CD4-positive, alpha-beta T cell treated with Interleukin-10 for 1 hour (primary cell): ENCODE measurements at regions not wholly inside any gene's neighbourhood (a gene's known extent, or its start where the extent isn't known, plus 50 kb on each side); places are given as distances from the start of the nearest gene placed in this dataset.
"Not testable (repeated sequence)": the region's sequence is repeated elsewhere in the genome, so short reads cannot be mapped to it uniquely, and the experiment has no call there.

Experiments used
- DNase-seq: peaks from one replicate; pipeline ENCODE4 v3.0.0-alpha.2; 2020

DNA sequence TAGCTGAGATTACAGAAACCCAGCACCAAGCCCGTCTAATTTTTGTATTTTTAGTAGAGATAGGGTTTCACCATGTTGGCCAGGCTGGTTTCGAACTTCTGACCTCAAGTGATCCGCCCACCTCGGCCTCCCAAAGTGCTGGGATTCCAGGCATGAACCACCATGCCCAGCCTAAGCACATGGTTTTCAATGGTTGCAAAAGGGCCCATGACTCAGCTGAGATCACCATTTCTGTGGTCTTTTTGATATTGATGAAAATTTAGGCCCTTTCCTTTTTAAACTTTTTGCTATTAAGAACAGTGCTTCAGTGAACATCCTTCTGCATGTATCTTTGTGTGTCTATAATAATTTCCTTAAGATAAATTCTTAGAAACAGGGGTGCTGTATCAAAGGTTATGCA lies 74.2 kb upstream of the CTBP2 start:
- not testable (repeated sequence) for DNase-seq

DNA sequence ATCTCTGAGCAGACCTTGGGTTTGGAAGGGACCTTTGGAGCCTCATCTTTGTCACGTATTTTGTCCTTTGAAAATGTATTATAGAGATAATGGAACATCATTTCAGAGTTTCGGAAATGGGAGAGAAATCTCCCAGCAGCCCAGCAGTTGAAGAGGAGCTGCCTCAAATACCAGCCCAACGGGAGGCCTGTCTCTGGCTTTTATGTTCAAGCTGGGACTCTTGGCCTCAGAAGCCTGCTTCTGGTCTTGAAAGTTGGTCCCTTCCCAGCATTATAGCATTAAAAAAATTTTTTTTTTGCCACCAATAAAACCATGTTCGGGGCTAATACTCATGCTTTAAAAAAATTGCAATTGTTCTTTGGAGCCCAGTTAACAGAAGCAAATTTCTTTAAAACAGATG lies 73.4 kb upstream of the CTBP2 start:
- DNase-seq = no peak

DNA sequence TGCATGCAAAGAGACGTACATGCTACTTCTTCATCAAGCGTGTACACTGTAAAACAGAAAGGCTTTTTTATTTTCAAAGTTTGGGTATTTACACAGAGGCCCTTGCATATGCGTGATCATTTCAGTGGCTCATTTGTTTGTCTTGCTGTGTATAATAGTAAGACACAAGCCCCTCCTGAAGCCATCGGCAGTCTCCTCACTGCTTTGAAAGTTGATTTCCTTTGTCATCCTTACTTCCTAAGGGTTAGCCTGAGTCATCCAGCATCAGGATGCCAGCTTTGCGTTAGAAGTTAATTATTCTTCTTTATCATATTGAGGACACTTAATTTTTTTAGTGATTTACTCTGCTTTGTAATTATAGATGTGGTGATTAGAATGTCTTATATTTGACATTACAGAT lies 72.5 kb upstream of the CTBP2 start:
- DNase-seq = no peak

DNA sequence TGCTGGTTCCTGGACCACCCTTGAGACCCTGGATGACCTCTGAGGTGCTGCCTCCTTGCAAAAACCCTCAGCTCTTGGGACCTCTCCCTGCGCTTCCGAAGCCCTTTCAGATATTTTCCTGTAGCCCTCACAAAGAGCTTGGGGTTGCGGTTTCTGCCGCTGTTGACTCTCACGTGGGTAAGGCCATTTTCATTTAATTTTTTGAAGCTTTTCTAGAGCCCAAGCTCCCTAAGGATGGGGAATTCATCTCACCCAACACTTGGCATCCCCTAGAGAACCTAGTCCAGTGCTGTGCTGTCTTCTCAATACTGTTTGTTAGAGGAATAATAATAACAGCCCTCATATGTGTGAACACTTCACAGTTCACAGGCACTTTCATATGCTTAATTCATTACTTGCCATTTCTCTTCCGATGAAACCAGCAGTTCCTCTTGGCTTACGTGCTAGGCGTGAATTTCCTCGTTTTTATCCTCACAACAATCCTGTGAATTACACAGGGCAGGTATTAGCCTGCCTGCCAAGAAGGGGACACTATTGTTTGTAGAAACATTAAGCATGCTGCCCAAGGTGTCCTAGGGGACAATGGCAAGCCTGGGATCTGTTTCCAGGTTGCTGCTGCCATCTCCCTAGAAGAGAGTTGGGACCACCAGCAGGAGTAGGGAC lies 71.6 kb upstream of the CTBP2 start:
- no peak for DNase-seq

DNA sequence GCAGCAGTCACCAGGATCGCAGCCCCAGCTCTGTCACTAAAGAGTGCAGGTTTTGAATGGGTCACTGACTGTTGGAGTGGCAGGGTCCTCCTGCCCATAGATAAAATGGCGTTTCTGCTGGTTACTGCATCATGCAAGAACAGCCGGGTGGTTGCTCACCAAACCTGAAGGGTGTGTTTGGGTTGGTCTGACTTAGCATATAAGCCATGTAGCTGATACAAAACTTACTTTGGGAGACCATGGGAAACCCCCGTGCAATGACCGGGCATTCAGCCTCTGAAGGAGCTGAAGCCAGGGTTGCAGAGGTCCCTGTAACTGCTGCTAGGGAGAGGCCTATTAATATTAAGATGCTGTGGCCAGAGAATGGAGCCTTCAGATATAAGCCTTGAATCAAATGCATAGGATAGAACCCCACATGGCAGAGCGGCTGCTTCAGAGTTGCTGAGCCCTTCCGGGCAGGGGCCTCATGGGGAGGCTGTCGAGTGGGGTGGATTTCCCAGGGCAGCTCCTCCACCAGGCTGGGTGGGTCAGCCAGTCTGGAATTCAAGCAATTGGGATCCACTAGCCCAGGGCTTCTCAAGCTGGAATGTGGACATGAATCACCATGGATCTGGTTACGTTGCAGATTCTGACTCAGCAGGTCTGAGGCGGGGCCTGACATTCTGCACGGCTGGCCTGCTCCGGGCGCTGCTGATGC lies 70.9 kb upstream of the CTBP2 start:
- DNase-seq = no peak

DNA sequence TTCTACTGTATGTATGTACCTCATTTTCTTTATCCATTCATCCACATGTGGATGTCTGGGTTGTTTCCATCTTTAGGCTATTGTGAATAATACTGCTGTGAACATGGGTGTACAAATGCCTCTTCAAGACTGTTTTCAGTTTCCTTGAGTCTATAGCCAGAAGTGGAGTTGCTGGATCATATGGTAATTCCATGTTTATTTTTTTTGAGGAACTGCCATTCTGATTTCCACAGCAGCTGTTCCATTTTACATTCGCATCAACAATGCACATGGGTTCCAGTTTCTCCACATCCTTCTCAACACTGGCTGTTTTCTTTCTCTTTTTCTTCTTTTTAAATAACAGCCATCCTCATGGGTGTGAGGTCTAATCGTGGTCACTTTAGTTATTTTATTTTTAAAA lies 69.9 kb upstream of the CTBP2 start:
- DNase-seq = no peak

DNA sequence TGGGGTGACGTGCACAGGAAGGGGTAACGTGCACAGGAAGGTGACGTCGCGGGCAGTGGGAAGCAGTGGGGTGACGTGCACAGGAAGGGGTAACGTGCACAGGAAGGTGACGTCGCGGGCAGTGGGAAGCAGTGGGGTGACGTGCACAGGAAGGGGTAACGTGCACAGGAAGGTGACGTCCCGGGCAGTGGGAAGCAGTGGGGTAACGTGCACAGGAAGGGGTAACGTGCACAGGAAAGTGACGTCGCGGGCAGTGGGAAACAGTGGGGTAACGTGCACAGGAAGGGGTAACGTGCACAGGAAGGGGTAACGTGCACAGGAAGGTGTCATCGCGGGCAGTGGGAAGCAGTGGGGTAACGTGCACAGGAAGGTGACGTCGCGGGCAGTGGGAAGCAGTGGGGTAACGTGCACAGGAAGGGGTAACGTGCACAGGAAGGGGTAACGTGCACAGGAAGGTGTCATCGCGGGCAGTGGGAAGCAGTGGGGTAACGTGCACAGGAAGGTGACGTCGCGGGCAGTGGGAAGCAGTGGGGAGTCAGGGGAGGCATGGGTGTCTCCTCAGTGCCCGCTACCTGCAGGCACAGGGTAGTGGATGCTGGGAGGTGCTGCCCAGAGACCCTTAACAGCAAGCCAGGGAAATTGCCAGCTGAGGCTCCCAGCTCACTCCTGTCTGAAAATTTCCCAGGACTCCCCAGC lies 68.0 kb upstream of the CTBP2 start:
- not testable (repeated sequence) for DNase-seq

DNA sequence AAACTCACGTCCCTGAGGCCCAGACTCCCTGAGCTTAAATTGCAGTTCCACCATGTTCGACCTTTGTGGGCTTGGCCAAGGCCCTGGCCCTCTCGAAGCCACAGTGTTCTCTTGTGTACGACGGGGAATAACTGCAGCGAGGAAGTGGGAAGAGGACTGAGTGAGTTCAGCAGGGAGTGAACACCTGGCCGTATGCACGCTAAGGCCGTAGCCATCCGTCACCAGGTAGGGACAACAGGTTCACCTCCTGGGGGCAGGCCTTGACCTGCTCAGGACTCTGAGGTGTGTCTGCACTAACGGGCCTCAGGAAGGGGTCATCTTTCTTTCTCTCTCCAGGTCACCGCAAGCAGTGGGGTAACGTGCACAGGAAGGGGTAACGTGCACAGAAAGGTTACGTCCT lies 67.2 kb upstream of the CTBP2 start:
- DNase-seq = no peak

DNA sequence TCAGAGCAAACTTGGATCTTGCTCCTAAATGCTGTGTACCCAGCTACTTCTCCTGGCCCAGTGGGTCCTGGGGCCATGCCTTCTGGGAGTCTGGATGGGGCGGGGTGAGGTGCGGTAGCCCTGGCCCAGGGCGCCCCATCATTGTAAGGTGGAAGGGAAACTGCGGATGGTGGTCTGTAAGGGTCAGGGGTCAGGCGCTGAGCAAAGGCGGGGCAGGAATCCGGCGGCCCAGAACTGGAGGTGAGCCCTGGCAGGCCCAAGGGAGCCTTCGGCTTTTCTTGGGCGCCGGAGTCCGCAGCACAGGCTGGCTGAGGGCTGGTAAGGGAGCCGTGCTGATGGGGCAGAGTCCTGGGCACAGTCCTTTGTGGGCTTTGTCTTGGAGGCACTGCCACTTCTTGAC lies 66.5 kb upstream of the CTBP2 start:
- DNase-seq = no peak

DNA sequence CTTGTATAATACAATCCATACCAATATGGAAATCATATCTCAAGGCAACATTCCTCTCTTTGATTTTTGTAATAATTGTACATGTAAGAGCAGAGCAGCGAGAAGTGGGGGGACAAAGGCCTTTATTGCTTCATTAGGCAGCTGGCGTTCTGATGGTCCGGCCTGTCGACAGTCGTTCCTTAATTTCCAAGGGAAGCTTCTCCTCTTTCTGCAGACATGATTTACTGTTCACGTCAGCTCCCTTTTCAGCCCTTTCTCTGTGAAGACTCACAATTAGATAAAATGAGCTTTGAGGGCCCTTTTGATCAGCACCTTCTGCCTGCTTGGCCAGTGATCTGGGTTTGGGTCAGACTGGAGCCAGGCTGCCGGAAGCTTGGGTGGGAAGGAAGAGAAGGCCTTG lies 65.6 kb upstream of the CTBP2 start:
- DNase-seq = no peak

DNA sequence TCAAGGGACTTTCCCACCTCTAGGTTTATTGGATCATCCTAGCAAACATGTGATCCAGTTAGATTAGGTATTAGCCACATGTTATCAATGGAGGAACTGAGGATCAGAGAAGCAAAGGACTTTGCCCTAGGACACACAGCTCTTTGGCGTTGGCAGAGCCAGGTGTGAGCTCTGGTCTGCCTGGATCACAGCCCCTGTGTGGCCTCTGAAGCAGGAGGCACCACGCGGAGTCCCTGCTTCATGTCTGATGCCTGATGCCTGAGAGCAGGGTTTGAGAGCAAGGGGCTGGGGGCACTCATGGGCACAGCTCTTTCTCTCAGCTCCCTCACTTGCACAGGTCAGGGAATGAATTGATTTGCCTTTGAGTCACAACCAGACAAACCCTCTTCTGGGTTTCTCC lies 64.7 kb upstream of the CTBP2 start:
- DNase-seq = no peak

DNA sequence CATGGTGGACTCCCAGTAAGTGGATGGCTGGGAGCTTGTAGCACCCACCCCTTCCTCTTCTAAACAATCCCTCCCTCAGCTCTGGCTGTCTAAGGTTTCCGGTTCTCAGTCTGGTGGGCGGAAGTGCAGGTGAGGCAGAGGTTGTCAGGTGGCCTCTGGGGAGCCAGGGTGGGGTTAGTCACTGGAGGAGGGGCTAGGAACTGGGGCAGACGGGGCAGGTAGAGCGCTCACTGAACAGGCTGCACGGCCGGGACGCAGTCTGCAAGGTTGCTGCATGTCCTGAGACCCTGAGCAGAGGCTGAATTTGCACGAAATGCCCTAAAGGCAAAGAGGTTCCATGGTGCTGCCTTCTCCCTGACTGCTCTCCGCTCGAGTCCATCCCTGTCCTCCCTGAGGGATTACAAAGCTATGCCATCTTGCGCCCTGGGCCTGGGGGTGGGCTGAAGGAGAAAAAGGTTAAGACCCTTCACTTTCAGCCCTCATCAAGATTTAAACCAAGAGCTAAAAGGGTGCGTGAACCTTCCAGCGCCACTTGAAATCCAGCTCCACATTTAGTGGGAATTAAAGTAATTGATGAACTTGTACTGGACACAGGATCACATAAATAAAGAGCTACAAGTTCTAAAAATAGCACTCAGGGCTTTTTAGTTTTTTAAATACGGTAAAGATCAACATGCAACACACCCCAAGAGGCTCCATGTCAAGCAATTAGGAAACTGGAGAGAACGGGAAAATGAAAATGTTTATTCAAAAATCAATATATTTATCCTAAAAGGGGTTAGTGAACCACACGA lies 62.3 kb upstream of the CTBP2 start:
- no peak for DNase-seq

DNA sequence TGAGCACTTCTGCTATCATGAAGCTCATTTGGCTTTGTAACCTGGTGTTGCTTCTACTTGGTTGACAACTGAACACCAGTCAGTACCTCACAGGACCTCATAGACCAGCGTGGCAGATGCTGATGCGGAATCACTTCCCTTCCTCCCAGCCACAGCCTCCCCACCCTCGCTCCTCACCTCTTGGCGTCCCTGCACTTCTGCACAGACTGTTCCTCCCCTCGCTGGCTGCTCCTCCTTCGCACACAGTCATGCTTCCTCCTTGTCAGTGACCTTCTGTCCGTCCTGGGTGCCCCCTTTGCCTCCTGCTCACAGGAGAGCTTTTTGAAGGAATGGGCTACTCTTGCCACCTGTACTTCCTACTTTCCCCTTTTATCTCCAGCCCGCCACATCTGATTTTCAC lies 61.4 kb upstream of the CTBP2 start:
- no peak for DNase-seq

DNA sequence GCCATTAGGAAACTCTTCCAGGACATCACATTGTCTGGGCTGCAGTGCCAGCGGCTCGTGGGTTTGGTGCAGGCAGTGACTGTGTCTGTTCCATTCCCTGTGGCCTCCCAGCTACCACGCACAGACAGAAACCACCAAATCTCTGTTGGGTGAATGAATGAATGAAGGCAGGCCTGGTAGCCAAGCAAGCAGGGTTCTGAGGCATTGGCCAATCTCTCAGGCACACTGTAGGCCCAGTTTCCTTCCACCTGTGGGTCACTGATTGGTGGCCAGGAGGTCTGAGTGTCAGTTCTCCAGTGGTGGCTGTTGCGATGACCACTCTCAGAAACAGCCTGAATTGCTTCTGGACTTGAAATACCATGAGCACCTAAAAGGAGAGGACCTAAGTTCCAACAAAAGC lies 59.4 kb upstream of the CTBP2 start:
- no peak for DNase-seq

DNA sequence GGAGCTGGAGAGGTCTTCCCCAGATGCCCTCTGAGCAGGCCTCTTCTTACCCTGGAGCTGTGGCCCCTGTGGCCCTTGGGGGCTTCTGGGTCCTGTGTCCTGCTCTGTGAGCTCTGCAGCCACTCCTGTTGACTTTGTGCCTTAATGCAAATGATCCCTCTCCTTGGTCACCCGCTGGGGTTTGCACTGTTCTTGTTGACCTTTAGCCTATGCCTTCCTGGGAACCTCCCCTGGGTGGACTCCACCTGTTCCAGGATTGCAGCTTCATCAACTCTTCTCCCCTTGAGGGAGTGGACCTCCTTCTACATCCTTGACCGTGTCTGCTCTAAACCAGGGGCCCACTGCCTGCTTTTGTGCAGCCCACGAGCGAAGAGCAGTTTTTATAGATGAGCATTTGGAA lies 58.6 kb upstream of the CTBP2 start:
- no peak for DNase-seq

DNA sequence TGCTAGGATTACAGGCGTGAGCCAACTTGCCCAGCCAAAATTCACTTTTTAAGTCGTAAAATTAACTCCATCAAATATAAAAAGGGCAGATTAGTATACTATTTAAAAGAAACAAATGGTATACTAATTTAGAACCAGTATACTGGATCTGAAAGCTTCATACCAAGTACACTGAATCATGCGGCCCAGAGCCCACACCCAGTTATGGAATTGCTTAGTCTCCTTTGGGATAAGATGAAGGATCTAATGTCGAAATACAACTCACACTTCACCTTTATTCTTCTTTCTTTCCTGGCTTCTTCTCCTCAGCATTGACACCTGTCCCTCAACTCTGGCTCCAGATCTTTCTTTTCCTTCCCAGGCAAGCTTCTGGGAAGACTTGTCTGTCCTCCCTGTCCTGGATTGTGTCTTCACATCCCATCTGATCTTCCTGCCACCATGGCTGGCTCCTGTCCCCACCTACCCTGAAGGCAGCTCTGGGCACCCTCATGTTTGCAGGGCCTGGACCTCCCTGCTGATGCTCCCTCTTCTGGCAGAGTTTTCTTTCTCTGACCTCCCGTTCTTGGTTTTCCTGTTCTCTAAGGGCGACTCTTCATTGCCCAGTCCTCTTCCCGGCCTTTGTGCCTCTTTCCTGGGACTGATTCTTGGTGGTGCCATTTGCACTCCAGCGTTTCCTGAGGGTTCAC lies 57.8 kb upstream of the CTBP2 start:
- no peak for DNase-seq

DNA sequence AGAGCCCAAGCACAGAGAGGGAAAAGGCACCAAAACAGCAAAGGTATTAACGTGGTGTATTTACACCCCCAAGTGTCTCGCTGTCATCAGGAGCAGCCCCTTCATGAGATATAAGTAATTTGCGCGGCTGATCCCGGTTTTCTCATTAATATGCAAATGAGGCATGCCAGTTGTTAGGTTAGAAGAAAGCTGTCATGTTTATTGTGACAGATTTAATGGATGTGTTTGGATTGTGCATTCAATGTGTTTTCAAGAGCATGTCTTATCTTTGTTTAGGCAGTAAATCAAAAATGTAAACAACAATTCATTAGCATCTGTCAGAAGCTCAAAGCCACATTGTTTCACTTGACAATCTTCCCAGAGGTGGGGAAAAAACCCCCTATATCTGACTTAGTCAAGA lies 56.5 kb upstream of the CTBP2 start:
- no peak for DNase-seq

DNA sequence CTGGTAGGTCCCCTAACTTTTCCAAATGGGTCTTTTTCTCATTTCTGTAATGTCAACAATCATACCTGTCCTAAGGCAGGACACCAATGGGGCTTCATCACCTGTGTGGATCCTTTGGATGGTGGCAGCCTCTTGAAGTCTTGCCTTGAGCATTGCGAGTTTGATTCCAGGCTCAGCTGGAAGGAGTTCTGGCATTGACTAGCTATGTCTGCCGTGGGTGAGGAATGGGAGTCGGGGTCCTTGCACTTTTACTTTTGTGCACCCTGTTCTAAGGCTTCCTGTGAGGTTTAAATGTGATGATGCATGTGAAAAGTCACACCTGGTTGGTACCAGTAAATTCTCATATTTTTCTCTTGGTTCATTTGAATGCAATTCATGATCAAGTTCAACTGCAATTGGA lies 55.9 kb upstream of the CTBP2 start:
- no peak for DNase-seq

DNA sequence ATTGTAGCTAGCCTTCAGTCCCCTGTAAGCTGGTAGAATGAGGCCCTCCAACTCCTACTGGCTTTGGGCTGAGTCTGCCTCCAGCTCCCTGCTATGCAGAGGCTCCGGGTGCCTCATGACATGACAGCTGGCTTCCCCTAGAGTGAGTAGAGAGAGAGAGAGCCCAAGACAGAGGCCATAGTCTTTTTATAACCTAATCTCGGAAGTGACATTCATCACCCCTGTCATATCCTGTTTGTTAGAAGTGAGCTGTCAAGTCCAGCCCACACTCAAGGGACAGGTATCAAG lies 53.9 kb upstream of the CTBP2 start:
- DNase-seq = no peak

DNA sequence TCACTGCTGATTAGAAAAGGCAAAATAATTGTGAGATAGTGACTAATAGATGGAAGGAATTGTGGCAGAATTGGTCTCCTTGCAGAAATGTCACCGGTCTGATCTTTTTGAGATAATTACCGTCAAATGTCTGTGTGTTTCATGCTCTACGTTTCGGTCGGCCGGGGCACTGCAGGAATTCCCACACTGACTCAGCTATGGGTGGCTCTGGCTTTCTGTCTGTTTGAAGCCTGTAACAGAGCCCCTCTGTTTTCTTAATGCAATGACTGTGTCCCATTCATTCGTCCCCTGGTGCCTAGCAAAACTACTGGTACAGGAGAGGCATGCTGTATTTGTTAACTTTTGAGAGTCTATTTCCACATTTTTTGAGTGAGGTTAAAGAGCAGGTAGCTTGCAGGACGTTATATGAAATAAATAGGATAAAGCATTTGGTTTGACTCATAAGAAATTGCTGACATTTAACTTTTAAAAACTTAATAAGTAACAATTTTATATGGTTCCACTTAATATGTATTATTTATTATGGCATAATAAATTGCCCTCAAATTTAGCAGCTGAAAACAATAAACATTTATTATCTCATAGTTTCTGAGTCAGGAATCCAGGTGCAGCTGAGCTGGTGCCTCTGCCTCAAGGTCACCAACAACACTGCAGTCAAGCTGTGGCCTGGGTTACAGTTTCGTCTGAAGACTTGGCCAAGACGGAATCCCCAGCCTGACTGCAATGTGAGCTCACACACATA lies 53.3 kb upstream of the CTBP2 start:
- DNase-seq = no peak

DNA sequence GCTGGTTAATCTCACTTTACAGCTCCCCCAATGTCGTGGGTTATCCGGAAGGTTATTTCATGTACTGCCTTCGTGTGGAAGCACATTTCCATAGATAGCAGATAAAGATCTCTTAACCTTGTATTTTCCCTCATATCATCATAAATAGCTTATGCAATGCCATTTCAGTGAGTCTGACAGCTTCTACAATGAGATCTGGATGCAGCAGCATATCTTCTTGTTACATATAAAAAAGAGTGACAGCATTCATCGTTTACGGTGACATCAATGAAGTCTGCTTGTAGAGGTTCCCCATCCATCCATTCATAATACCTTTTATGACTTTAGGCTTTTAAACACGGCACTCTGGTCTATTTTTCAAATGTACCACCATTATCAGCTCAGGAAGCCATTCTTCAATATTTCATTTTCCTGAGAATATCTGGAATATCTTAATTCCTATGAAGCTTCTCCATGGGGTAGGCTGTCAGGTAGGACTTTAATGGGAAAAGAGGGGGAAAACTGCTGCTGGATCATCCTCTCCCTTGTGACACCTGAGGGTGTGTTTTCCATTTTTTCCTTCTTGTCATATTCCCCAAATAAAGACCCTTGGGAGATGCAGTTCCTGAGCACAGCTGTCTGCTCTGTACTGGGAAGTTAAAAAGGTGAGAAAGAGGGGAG lies 51.9 kb upstream of the CTBP2 start:
- DNase-seq = no peak
